Retinal pigment epithelial cell (primary cell): ENCODE measurements at regions not wholly inside any gene's neighbourhood (a gene's known extent, or its start where the extent isn't known, plus 50 kb on each side); places are given as distances from the start of the nearest gene placed in this dataset.
"Not testable (repeated sequence)": the region's sequence is repeated elsewhere in the genome, so short reads cannot be mapped to it uniquely, and the experiment has no call there.

Source experiments
- DNase-seq: peaks from one replicate; pipeline ENCODE4 v3.0.0-alpha.2; 2010; ENCODE audit warnings: low read depth
- H3K4me3 ChIP-seq: 2 replicates; pipeline ENCODE4 v1.5.1; 2011; ENCODE audit warnings: mild to moderate bottlenecking, low read length, control low read depth, moderate library complexity
- TF ChIP-seq, protein P1 (sequence below): conservative IDR thresholded peaks from 2 replicates; pipeline ENCODE4 v1.5.1; 2011; ENCODE audit warnings: low read depth, low read length, control low read depth, inconsistent platforms

DNA sequence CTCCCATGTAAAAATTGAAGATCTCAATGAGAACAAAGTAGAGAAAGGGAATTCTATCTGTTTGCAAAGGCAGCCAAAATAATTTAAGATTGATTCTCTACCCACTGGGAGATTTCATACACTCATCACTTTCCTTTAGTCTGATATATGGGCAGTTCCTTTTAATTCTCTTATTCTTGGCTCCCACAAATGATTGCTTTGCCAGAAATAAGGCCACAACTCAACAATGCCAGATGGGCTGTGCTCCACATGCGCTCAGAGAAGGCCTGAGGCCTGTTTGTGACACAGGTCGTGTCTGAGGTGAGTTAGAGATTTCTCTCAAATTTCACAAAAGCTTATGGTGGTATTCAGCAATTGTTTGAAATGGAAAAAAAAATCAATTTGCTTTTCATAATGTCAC lies 501.9 kb upstream of the SEMA3D start:
- H3K4me3 ChIP-seq, result no peak overlapping the region
- no peak for DNase-seq
- TF ChIP-seq, protein P1, sequence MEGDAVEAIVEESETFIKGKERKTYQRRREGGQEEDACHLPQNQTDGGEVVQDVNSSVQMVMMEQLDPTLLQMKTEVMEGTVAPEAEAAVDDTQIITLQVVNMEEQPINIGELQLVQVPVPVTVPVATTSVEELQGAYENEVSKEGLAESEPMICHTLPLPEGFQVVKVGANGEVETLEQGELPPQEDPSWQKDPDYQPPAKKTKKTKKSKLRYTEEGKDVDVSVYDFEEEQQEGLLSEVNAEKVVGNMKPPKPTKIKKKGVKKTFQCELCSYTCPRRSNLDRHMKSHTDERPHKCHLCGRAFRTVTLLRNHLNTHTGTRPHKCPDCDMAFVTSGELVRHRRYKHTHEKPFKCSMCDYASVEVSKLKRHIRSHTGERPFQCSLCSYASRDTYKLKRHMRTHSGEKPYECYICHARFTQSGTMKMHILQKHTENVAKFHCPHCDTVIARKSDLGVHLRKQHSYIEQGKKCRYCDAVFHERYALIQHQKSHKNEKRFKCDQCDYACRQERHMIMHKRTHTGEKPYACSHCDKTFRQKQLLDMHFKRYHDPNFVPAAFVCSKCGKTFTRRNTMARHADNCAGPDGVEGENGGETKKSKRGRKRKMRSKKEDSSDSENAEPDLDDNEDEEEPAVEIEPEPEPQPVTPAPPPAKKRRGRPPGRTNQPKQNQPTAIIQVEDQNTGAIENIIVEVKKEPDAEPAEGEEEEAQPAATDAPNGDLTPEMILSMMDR, result no peak

DNA sequence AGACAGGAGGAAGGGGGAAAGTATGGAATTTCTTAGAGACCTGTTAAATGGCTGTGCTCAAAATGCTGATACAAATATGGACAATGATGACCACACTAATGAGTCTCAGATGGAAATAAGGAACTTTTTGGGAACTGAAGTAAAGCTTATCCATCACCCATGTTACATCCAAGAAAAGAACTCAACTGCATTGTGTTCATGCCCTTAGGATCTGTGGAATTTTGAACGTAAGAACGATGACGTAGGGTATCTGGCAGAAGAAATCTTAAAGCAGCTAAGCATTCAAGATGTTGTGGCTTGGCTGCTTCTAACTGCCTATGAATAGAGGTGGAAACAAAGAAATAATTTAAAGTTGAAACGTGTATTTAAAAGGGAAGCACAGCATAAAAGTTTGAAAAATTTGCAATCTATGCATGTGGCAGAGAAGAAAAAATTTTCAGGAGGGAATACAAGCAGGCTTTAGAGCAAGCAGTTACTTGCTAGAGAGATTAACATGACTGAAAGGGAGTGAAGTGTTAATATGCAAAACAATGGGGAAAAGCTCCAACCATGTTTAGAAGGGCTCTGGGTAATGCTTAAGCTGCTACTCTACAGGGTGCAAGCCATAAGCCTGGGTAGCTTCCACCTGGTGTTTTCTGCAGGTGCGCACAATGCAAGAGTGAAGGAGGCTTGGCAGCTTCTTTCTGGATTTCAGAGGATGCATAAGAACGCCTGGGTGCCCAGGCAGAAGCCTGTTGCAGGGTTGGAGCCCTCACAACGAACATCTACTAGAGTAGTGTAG lies 499.7 kb upstream of the SEMA3D start:
- TF ChIP-seq, protein P1, result no peak
- DNase-seq, result no peak
- H3K4me3 ChIP-seq, result no peak overlapping the region

DNA sequence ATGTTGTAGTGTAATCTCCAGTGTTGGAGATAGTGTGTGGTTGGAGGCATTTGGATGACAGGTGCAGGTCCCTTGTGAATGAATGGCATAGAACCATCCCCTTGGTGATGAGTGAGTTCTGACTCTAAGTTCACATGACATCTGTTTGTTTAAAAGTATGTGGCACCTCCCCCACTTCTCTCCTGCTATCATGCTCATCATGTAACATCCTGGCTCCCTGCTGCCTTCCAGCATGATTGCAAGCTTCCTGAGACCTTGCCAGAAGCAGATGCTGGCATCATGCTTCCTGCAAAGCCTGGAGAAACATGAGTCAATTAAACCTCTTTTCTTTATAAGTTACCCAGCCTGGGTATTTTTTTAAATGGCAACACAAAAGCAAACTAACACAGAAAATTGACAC lies 499.0 kb upstream of the SEMA3D start:
- DNase-seq, result no peak
- H3K4me3 ChIP-seq, result no peak overlapping the region
- TF ChIP-seq, protein P1, result no peak

DNA sequence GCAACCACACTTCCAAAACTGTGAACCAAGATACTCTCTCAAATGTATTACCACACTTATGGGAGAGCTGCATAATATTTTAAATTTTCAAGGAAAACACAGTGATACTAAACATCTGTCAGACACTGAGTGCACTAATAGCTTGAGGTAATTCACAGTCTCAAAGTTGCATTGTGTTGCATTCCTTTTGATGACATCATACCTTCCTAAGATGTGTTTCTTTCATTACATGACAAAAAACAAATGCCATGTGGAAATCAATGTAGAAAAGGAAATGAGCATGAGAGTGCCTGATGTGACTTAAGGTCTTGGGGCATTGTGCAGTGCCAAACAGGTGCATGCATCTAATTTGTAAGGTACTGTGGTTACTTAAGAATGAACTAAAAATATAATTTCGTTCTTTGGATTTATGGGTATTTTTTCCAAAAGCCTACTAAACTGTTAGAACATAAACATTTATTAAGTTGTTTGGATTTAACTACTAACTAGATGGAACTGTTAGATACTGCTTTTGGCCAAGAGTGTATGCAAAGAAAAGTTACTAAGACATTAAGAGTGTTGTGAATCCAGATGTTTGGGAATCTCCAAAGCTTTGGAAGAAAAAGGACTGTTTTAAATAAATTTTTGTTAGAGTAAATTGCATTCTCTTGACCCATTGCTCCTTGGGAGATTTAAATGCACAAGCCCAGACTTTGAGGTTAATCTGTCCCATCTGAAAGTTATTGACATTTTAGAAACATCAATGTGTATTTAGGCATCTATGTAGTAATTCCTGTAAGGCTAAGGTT lies 496.2 kb upstream of the SEMA3D start:
- TF ChIP-seq, protein P1, result no peak
- DNase-seq, result no peak

DNA sequence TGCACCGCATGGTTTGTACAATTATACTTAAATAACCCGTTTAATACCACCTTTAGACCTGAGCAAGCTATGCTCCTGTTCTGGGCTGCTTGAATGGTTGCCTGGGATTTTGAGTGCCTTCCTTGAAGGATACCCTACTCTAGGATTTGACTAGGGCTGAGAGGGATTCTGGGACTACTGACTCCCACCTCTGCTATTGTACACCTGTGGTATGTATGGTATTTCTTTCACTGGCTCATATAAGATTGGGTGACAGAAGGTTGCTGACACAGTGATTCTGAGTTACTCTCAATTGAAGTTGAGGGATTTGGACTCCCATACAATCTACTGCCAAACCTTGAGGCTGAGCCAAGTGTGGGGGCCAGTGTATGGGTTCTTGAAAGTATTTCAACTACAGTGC lies 494.4 kb upstream of the SEMA3D start:
- H3K4me3 ChIP-seq, result no peak overlapping the region
- TF ChIP-seq, protein P1, result no peak
- no peak for DNase-seq

More for the DNA sequence above, 496.2 kb upstream of the SEMA3D start:
- H3K4me3 ChIP-seq, result no peak overlapping the region

DNA sequence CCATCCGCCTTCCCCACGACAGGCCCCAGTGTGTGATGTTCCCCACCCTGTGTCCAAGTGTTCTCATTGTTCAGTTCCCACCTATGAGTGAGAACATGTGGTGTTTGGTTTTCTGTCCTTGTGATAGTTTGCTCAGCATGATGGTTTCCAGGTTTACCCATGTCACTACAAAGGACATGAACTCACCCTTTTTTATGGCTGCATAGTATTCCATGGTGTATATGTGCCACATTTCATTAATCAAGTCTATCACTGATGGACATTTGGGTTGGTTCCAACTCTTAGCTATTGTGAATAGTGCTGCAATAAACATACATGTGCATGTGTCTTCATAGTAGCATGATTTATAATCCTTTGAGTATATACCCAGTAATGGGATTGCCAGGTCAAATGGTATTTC lies 488.2 kb upstream of the SEMA3D start:
- not testable (repeated sequence) for DNase-seq

DNA sequence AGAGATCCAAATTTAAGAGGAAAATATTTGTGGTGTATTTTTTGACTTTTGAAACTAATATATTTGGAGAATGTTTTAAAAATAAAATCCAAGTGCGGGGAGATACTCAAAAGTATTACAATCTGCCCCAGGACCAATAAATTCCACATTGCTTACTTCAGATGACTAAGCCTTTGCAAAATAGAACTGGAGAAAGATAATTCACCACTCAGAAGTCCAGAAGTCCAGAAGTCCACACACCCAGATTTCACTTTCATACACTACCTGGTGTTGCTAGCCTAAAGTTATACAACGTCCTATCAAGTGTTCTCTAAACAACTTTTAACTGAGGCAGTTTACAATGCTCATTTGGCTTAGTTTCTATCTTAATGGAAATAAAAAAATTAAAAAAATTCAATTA lies 487.0 kb upstream of the SEMA3D start:
- H3K4me3 ChIP-seq, result no peak overlapping the region
- TF ChIP-seq, protein P1, result no peak
- no peak for DNase-seq

More for the DNA sequence above, 488.2 kb upstream of the SEMA3D start:
- H3K4me3 ChIP-seq, result not testable (repeated sequence)
